A673 (cell line): ENCODE measurements at regions not wholly inside any gene's neighbourhood (a gene's known extent, or its start where the extent isn't known, plus 50 kb on each side); places are given as distances from the start of the nearest gene placed in this dataset.

ENCODE experiments used
- EZH2 ChIP-seq: fragments of 200-600 bp; sonication (generic); IDR thresholded peaks from 2 replicates; pipeline ENCODE4 v1.6.1; 2017; ENCODE audit warnings: borderline replicate concordance, low read depth, mild to moderate bottlenecking, mixed read lengths, antibody characterized with exemption, low read length; ENCODE audit not compliant: poor library complexity, severe bottlenecking
- TF ChIP-seq, protein P1 (sequence below): fragments of 300-800, 200-600 bp; sonication (generic); conservative IDR thresholded peaks from 2 replicates; pipeline ENCODE4 v1.5.1; 2017; ENCODE audit warnings: low read depth, mild to moderate bottlenecking, antibody characterized with exemption, low read length, moderate library complexity, mixed read lengths

DNA sequence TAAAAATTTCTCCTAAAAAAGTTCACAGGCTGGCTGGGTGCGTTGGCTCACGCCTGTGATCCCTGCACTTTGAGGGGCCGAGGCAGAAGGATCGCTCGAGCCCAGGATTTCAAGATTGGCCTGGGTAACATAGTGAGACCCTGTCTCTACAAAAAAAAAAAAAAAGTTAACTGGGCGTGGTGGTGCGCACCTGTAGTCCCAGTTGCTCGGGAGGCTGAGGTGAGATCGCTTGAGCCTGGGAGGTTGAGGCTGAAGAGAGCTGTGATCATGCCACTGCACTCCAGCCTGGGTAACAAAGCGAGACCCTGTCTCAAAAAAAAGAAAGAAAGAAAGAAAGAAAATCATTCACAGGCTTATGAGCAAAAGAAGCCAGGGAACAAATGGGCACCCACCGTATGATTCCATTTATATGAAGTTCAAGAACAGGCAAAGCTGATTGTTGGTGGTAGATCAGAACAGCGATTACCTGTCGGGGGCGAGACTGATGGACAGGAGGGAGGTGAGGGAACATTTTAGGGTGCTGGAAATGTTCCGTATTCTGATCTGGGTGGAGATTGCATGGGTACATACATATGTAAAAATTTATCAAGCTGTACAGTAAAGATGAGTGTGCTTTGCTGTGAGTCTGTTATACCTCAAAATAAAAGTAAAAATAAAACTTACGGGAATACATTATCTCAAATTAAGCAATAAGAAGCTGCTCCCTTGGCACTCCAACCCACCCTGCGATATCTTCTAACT, 77.1 kb downstream of the FGD2 start:
- TF ChIP-seq, protein P1, sequence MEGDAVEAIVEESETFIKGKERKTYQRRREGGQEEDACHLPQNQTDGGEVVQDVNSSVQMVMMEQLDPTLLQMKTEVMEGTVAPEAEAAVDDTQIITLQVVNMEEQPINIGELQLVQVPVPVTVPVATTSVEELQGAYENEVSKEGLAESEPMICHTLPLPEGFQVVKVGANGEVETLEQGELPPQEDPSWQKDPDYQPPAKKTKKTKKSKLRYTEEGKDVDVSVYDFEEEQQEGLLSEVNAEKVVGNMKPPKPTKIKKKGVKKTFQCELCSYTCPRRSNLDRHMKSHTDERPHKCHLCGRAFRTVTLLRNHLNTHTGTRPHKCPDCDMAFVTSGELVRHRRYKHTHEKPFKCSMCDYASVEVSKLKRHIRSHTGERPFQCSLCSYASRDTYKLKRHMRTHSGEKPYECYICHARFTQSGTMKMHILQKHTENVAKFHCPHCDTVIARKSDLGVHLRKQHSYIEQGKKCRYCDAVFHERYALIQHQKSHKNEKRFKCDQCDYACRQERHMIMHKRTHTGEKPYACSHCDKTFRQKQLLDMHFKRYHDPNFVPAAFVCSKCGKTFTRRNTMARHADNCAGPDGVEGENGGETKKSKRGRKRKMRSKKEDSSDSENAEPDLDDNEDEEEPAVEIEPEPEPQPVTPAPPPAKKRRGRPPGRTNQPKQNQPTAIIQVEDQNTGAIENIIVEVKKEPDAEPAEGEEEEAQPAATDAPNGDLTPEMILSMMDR = no peak
- no peak for TF ChIP-seq EZH2
